ENCODE measurements at regions not wholly inside any gene's neighbourhood (a gene's known extent, or its start where the extent isn't known, plus 50 kb on each side); places are given as distances from the start of the nearest gene placed in this dataset.

DNA sequence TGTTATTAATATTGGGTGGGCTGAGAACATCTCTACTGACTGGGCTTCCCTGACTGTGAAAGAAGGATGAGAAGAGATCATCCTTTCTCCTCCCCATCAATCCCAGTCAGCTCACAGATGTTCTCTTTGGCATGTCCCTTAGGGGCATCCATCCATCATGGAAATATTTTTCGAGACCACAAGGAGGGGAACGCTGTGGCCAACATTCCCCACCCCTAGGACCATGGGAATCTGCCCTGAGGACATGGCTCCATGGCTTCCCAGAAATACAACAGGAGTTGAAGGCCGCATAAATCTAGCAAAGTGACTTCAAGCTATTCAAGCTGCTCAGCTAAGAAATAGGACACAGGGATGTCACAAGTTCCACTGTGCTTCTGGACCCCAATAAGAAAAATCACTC lies 456.8 kb downstream of the MED13L start (continued):
- TF ChIP-seq, protein P1, sequence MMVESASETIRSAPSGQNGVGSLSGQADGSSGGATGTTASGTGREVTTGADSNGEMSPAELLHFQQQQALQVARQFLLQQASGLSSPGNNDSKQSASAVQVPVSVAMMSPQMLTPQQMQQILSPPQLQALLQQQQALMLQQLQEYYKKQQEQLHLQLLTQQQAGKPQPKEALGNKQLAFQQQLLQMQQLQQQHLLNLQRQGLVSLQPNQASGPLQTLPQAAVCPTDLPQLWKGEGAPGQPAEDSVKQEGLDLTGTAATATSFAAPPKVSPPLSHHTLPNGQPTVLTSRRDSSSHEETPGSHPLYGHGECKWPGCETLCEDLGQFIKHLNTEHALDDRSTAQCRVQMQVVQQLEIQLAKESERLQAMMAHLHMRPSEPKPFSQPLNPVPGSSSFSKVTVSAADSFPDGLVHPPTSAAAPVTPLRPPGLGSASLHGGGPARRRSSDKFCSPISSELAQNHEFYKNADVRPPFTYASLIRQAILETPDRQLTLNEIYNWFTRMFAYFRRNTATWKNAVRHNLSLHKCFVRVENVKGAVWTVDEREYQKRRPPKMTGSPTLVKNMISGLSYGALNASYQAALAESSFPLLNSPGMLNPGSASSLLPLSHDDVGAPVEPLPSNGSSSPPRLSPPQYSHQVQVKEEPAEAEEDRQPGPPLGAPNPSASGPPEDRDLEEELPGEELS (CRISPR knock-in tag; IDR thresholded peaks at IDR 0.05; ENCODE audit: borderline replicate concordance) = no peak
- TF ChIP-seq, protein P2, sequence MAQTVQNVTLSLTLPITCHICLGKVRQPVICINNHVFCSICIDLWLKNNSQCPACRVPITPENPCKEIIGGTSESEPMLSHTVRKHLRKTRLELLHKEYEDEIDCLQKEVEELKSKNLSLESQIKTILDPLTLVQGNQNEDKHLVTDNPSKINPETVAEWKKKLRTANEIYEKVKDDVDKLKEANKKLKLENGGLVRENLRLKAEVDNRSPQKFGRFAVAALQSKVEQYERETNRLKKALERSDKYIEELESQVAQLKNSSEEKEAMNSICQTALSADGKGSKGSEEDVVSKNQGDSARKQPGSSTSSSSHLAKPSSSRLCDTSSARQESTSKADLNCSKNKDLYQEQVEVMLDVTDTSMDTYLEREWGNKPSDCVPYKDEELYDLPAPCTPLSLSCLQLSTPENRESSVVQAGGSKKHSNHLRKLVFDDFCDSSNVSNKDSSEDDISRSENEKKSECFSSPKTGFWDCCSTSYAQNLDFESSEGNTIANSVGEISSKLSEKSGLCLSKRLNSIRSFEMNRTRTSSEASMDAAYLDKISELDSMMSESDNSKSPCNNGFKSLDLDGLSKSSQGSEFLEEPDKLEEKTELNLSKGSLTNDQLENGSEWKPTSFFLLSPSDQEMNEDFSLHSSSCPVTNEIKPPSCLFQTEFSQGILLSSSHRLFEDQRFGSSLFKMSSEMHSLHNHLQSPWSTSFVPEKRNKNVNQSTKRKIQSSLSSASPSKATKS (CRISPR knock-in tag; IDR thresholded peaks at IDR 0.05) = no peak

DNA sequence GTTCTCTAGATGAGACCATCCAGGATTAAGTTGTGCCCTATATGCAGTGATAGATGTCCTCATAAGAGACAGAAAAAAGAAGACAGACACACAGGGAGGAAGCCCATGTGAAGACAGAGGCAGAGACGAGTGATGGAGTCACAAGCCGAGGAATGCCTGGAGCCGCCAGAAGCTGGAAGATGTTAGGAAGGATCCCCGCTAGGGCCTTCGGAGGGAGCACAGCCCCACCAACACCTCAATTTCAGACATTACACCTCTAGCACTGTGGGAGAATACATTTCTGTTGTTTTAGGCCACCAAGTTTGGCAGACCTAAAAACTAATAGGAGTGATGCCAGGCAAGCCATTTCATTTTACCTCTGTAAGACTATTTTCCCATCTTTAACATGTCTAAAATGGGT lies 458.5 kb downstream of the MED13L start:
- WGBS (ENCODE audit: insufficient coverage, low coverage, missing lambda C conversion rate) = 5% methylated on average over 5 of the region's 5 CpGs
- Histone ChIP-seq H4K20me1 (replicated peaks; ENCODE audit: control insufficient read depth, insufficient read depth, low read length) (no peaks in the 10 kb centered on the region), H3K9ac (ENCODE audit: insufficient read depth in 1 of 2, low read depth in 2 of 2, low read length in 2 of 2) (no peak overlapping the region), H3K4me1 (replicated peaks in 1 of 2; ENCODE audit: control insufficient read depth in 2 of 2, insufficient read depth in 2 of 2, low read length in 2 of 2) (peaks cover 2 to 6% of the 10 kb centered on the region in 2 experiments; a peak in 1 of 5 replicates), H3K9me3 (replicated peaks; ENCODE audit: control insufficient read depth, insufficient read depth, low read depth, low read length) (no peaks in the 10 kb centered on the region), H3K27ac (ENCODE audit: extremely low read depth, low read depth, low read length) (no peak overlapping the region), H3K4me3 (no peak overlapping the region), H2AFZ (ENCODE audit: low read depth, low read length) (no peak overlapping the region), H3K79me2 (ENCODE audit: control insufficient read depth, insufficient read depth, low read length) (no peaks in the 10 kb centered on the region), H3K36me3 (ENCODE audit: control insufficient read depth, insufficient read depth, low read length) (no peaks in the 10 kb centered on the region), H3K9me1 (ENCODE audit: control insufficient read depth, insufficient read depth, low read length) (no peaks in the 10 kb centered on the region), H3K27me3 (ENCODE audit: control insufficient read depth in 2 of 2, insufficient read depth in 2 of 2, low read length in 2 of 2) (no peaks in the 10 kb centered on the region; a peak in 1 of 5 replicates), H3K4me2 (ENCODE audit: insufficient read depth, low read length) (no peak overlapping the region)
- FAIRE-seq = no peak
- ChIA-PET CTCF (ENCODE audit: low intra/inter-chr PET ratio) (no interaction called here), POLR2A (no interaction called here)
- TF ChIP-seq, protein P3, sequence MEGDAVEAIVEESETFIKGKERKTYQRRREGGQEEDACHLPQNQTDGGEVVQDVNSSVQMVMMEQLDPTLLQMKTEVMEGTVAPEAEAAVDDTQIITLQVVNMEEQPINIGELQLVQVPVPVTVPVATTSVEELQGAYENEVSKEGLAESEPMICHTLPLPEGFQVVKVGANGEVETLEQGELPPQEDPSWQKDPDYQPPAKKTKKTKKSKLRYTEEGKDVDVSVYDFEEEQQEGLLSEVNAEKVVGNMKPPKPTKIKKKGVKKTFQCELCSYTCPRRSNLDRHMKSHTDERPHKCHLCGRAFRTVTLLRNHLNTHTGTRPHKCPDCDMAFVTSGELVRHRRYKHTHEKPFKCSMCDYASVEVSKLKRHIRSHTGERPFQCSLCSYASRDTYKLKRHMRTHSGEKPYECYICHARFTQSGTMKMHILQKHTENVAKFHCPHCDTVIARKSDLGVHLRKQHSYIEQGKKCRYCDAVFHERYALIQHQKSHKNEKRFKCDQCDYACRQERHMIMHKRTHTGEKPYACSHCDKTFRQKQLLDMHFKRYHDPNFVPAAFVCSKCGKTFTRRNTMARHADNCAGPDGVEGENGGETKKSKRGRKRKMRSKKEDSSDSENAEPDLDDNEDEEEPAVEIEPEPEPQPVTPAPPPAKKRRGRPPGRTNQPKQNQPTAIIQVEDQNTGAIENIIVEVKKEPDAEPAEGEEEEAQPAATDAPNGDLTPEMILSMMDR (IDR thresholded peaks at IDR 0.05 in 2 of 3, conservative IDR thresholded peaks at IDR 0.05 in 1 of 3; ENCODE audit: insufficient read depth in 2 of 3, low read depth in 1 of 3, low read length in 3 of 3) = 0 out of 6 replicates have a peak, but pooled peaks of 1 of the 3 experiments have one; percentile 8
- no peak for TF ChIP-seq BMI1 (IDR thresholded peaks at IDR 0.05; ENCODE audit: low read length)
- in situ Hi-C loops (cut with MboI) = no loop called here
- no peak for DNase-seq (ENCODE audit: extremely low read depth in 1 of 4, low spot score in 3 of 4)
- intact Hi-C loops (cut with micrococcal nuclease) = no loop called here
- no peak for ATAC-seq
- no TSS peak for BruUV-seq (replicated peaks)

All from K562 (cell line).